Anterior cingulate cortex (tissue), 58 donors: ENCODE measurements at regions not wholly inside any gene's neighbourhood (a gene's known extent, or its start where the extent isn't known, plus 50 kb on each side); places are given as distances from the start of the nearest gene placed in this dataset.

Experiments
- DNase-seq, 58 donors: peaks; one replicate each; lab custom pipeline; 2025; lab: John Stamatoyannopoulos, UW

GRCh38 chr6:139581485-139581865 is 207.0 kb upstream of the CITED2 start:
- DNase-seq = no peak

GRCh38 chr6:139580592-139581484 is 206.4 kb upstream of the CITED2 start:
- no peak for DNase-seq

DNA sequence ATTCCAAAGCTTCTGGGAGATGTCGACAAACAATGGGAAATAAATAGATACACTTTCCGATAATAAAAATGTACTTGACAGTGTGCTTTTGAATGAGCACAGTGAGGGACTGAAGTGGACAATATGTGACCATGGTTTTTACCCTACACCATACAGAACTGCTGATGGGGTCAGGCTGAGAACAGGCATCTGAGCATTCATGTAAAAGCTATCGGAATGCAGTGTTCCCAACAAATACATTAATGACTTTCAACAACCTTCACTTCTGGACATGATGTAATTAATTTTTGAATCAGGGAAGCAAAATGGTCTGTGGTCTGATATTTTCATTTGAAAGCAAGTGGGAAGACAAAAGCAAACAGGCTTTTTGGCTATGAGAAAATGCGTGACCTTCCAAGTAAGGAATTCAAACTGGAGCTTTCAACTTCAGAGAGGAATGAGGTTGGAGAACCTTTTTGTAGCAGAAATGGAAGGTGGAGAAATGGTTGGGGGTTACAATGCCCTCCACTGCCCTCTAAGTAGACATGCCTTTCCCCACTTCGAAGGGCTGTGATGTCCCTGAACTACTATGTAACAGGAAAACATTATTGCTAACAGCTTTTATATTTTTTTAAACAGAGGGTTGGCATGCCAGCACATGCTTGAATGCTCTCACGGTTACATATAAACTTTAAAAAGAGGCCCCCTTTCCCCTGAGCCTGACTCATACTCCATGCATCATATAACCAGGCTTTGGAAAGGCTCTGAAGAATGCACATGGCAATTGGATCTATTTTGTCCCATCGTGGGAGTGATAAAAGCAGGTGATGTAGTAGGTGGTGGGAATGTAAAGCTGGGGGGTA is 203.5 kb upstream of the CITED2 start:
- DNase-seq = no peak

DNA sequence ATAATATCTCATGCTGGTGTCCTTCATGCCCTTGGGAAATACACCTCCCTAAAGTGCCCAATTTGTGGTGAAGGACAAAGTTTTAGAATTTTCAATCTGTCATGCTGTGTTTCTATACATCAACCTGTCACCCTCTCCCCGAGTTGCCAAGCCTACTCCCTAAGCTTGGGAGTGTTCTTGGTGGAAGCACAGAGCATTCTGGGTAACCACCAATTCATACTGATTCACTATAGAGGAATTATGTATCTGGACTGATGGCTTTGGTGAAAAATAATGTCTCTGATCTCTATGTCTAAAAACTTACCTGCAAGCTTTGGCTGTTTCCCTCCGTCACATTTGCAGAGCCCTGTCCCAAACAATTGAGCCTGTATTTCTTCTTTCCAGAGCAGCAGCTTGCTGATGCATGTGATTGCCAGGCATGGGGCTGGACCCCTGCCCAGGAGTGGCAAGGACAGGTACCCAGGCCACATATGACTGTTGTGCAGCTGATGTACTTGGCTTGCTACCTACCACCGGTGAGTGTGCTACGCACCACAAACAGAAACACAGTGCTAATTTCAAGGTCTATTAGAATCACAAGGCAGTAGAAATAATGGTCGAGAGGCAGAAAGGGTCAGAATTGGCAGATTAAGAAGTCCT is 202.8 kb upstream of the CITED2 start:
- no peak for DNase-seq

- DNase-seq = no peak
These were observed 197.6 kb upstream of the CITED2 start for GRCh38 chr6:139572001-139572400.

GRCh38 chr6:139570166-139570565 is 195.7 kb upstream of the CITED2 start:
- DNase-seq = no peak

- no peak for DNase-seq
These were observed 195.1 kb upstream of the CITED2 start for GRCh38 chr6:139569566-139569965.

- no peak for DNase-seq
These were observed 194.6 kb upstream of the CITED2 start for GRCh38 chr6:139568956-139569538.

DNA sequence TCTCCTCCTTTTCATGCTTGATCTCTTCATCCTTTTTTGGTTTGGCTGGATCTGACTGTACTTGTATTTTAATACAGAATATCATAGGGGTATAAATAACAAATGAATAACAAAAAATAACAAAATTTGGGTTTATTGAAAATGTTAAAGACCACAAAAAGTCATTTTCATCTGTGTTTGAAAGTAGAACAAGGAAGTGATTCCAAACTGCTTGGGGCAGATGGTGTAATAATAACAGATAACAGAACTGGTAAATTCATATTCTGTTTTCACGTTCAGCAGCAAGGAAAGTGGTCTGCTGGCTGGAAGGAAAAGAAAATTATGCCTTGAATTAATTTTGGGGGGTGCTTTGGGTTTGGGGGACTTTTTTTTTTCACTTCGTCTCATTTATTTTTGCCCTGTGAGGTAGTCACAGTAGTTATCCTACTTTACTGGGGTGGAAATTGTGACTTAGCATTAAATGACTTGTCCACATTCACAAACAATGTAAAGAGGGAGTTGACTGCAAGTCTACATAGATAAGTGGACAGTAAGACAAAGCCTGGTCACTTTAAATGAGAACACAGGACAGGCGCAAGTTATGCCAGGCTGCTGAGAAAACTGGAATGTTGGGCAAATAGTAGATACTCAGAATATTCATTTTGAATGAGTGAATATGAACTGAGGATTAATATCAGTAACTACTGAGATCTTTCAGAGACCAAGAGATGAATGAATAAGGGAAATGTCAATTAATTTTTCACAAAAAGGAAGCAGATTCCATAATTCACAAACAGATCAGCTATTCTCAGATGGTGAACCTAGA is 193.9 kb upstream of the CITED2 start:
- DNase-seq = no peak

DNA sequence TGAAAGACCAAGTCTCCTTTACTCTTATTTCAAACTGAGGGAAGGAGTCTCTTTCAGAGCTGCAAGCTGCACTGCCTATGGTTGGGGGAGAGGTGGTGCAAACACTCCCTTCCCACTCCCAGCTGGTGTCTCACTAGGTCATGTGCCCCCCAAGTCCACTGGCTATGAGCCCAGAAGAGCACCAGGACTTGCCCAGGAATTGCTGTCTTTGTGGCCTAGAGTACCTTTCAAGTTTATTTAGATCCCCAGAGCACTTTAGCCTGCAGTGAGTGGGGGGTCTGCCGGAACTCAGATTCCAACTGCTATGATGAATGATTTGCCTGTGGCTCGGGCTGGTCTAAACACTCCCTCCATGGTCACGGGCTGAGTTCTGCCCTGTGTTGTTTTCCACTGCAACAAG is 192.6 kb upstream of the CITED2 start:
- DNase-seq = no peak

GRCh38 chr6:139565591-139565990 is 191.1 kb upstream of the CITED2 start:
- DNase-seq = no peak

DNA sequence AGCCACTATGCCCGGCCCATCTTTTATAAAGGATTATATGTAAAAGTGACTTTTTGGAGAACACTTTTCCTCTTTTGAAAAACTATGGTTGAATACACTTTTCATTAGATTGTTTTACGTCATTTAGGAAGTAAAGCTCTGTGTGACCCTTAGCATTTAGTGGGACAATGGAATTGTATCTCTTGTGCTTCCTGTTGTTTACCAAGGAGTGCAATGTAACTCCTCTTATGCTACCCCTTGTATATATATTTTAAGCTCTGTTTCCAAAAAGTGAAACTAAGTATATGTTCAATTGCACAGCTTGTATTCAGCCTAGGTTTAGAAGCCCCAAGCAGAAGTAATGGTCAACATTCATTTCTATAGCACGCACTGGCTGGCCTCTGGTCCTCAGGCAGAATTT is 183.1 kb upstream of the CITED2 start:
- no peak for DNase-seq

- no peak for DNase-seq
These were observed 182.1 kb upstream of the CITED2 start for GRCh38 chr6:139556532-139556931.

- DNase-seq = no peak
These were observed 179.5 kb upstream of the CITED2 start for GRCh38 chr6:139553916-139554315.

GRCh38 chr6:139551376-139551775 is 176.9 kb upstream of the CITED2 start:
- no peak for DNase-seq

GRCh38 chr6:139550361-139550760 is 175.9 kb upstream of the CITED2 start:
- DNase-seq = no peak

- no peak for DNase-seq
These were observed 175.2 kb upstream of the CITED2 start for GRCh38 chr6:139549561-139550070.

GRCh38 chr6:139547804-139548203 is 173.4 kb upstream of the CITED2 start:
- no peak for DNase-seq

- no peak for DNase-seq
These were observed 172.8 kb upstream of the CITED2 start for GRCh38 chr6:139547122-139547776.
